ENCODE measurements at regions not wholly inside any gene's neighbourhood (a gene's known extent, or its start where the extent isn't known, plus 50 kb on each side); places are given as distances from the start of the nearest gene placed in this dataset.

DNA sequence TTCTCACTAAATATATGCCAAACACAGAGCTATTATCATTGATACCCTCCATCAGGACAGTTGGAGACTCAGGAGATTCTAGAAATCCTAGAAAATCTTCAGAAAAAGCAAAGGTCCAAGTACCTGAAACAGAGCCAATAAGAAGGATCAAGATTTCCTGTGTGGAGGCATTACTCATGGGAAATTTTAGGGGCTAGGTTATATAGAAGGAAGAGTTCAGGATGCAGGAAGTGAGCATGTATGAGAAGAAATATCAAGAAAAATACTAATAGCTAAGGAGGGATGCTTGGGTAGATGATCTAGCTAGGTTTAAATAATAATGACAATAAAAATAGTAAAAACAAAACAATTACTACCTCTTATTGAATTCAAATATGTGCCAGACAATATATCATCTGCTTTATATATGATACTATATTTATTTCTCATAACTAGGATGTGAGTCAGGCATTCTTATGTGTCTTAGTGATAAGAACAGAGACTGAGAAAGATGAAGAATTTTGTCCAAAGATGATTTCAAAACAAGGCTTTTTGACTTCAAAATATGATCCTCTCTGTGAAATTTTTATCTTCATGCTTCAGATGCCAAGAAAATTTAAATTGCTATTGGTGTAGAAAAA is 66.4 kb upstream of the HHIP start:
- TF ChIP-seq NR2C2 (CRISPR knock-in tag; IDR thresholded peaks at IDR 0.05) (no peak), NR1H2 (CRISPR knock-in tag; IDR thresholded peaks at IDR 0.05) (no peak), ERG (CRISPR knock-in tag; IDR thresholded peaks at IDR 0.05) (no peak), NFYB (CRISPR knock-in tag; conservative IDR thresholded peaks at IDR 0.05; ENCODE audit: low read depth) (no peak), SP1 (CRISPR knock-in tag; conservative IDR thresholded peaks at IDR 0.05) (no peak), FOXP1 (CRISPR knock-in tag; IDR thresholded peaks at IDR 0.05; ENCODE audit: borderline replicate concordance) (no peak), TP53 (CRISPR knock-in tag; IDR thresholded peaks at IDR 0.05) (no peak), CTCF (IDR thresholded peaks at IDR 0.05) (no peak)

Measured in WTC11 (cell line).